ENCODE measurements at regions not wholly inside any gene's neighbourhood (a gene's known extent, or its start where the extent isn't known, plus 50 kb on each side); places are given as distances from the start of the nearest gene placed in this dataset.
"Not testable (repeated sequence)": the region's sequence is repeated elsewhere in the genome, so short reads cannot be mapped to it uniquely, and the experiment has no call there.

- DNase-seq (ENCODE audit: low read depth), result no peak
- H3K4me3 ChIP-seq (ENCODE audit: low read depth, low read length), result no peak overlapping the region
- no peak for TF ChIP-seq CTCF (conservative IDR thresholded peaks at IDR 0.05; ENCODE audit: low read depth, low read length)
Observed at GRCh38 chrX:112235547-112235946, 153.0 kb upstream of the TRPC5 start.

- H3K4me3 ChIP-seq (ENCODE audit: low read depth, low read length), result no peak overlapping the region
- no peak for TF ChIP-seq CTCF (conservative IDR thresholded peaks at IDR 0.05; ENCODE audit: low read depth, low read length)
- no peak for DNase-seq (ENCODE audit: low read depth)
Observed at GRCh38 chrX:112233164-112233563, 150.6 kb upstream of the TRPC5 start.

GRCh38 chrX:112226795-112227194, 144.2 kb upstream of the TRPC5 start:
- H3K4me3 ChIP-seq (ENCODE audit: low read depth, low read length); DNase-seq (ENCODE audit: low read depth): not testable (repeated sequence)

- TF ChIP-seq CTCF (conservative IDR thresholded peaks at IDR 0.05; ENCODE audit: low read depth, low read length), result no peak
- no peak overlapping the region for H3K4me3 ChIP-seq (ENCODE audit: low read depth, low read length)
- DNase-seq (ENCODE audit: low read depth), result no peak
Observed at GRCh38 chrX:112223391-112223790, 140.8 kb upstream of the TRPC5 start.

GRCh38 chrX:112218388-112218787, 135.8 kb upstream of the TRPC5 start:
- DNase-seq (ENCODE audit: low read depth), result no peak
- H3K4me3 ChIP-seq (ENCODE audit: low read depth, low read length), result no peak overlapping the region
- no peak for TF ChIP-seq CTCF (conservative IDR thresholded peaks at IDR 0.05; ENCODE audit: low read depth, low read length)

- no peak for TF ChIP-seq CTCF (conservative IDR thresholded peaks at IDR 0.05; ENCODE audit: low read depth, low read length)
- no peak for DNase-seq (ENCODE audit: low read depth)
- H3K4me3 ChIP-seq (ENCODE audit: low read depth, low read length), result no peak overlapping the region
Observed at GRCh38 chrX:112211459-112211858, 128.9 kb upstream of the TRPC5 start.

GRCh38 chrX:112197840-112198239, 115.3 kb upstream of the TRPC5 start:
- H3K4me3 ChIP-seq (ENCODE audit: low read depth, low read length), result no peak overlapping the region
- DNase-seq (ENCODE audit: low read depth), result no peak
- TF ChIP-seq CTCF (conservative IDR thresholded peaks at IDR 0.05; ENCODE audit: low read depth, low read length), result no peak

- DNase-seq (ENCODE audit: low read depth), result no peak
- H3K4me3 ChIP-seq (ENCODE audit: low read depth, low read length), result no peak overlapping the region
- TF ChIP-seq CTCF (conservative IDR thresholded peaks at IDR 0.05; ENCODE audit: low read depth, low read length), result no peak
Observed at GRCh38 chrX:112190646-112191045, 108.1 kb upstream of the TRPC5 start.

- not testable (repeated sequence) for DNase-seq (ENCODE audit: low read depth); H3K4me3 ChIP-seq (ENCODE audit: low read depth, low read length)
Observed at GRCh38 chrX:112181361-112181760, 98.8 kb upstream of the TRPC5 start.
